AG04450 (cell line): ENCODE measurements at regions not wholly inside any gene's neighbourhood (a gene's known extent, or its start where the extent isn't known, plus 50 kb on each side); places are given as distances from the start of the nearest gene placed in this dataset.
A peak's percentile ranks its signal among the peaks of the same experiment; 100 is the strongest.

Experiments
- CTCF ChIA-PET: fragments of 300-600, 350-600 bp; formaldehyde crosslinking; extraction: SDS; loops from one replicate; lab custom pipeline; 2022; ENCODE audit warnings: antibody characterized with exemption, inconsistent platforms; lab: Charles Lee
- POLR2A ChIA-PET: fragments of 350-600 bp; formaldehyde crosslinking; extraction: SDS; loops from one replicate; lab custom pipeline; 2021; ENCODE audit warnings: antibody characterized with exemption, inconsistent platforms; lab: Yijun Ruan, JAX
- DNase-seq: peaks from one replicate; pipeline ENCODE4 v3.0.0-alpha.2; 2011; ENCODE audit warnings: low read depth, low spot score
- H3K27ac ChIP-seq: one replicate; pipeline ENCODE4 v1.5.1; 2012; ENCODE audit warnings: low read depth, low read length, control low read depth
- H3K27me3 ChIP-seq: one replicate; pipeline ENCODE4 v1.6.0; 2012; ENCODE audit warnings: low read length; ENCODE audit not compliant: control insufficient read depth, insufficient read depth
- H3K4me3 ChIP-seq: 2 replicates; pipeline ENCODE4 v1.5.1; 2011; ENCODE audit warnings: mild to moderate bottlenecking, low read depth, low read length, control low read depth
- H3K9me3 ChIP-seq: 2 replicates; pipeline ENCODE4 v1.5.1; 2012; ENCODE audit warnings: low read length; ENCODE audit not compliant: control insufficient read depth, insufficient read depth
- CTCF ChIP-seq: IDR thresholded peaks from 2 replicates; pipeline ENCODE4 v1.5.1; 2011; ENCODE audit warnings: low read depth, low read length, control low read depth, inconsistent platforms

GRCh38 chr20:46811224-46812084 is 83.2 kb upstream of the EYA2 start:
- ChIA-PET POLR2A (no interaction called here), CTCF (interaction anchor here (0.6 kb wide), 1 partner anchor 572 kb away, joined by 3 read pairs; no protein-coding TSS in a partner anchor)
- no peak for TF ChIP-seq CTCF
- no peaks in the 10 kb centered on the region; the same call in 1 of the 2 replicates for H3K9me3 ChIP-seq
- H3K4me3 ChIP-seq = peak overlapping the region; percentile 27; the same call in 1 of the 2 replicates
- H3K27me3 ChIP-seq = peaks cover 8% of the 10 kb centered on the region
- no peak overlapping the region for H3K27ac ChIP-seq
- no peak for DNase-seq

- Histone ChIP-seq H3K9me3 (no peaks in the 10 kb centered on the region; the same call in 1 of the 2 replicates), H3K27ac (no peak overlapping the region), H3K4me3 (no peak overlapping the region), H3K27me3 (peaks cover 6% of the 10 kb centered on the region)
- POLR2A ChIA-PET = interaction anchor here (0.6 kb wide), 1 partner anchor 87 kb away, joined by 4 read pairs; no protein-coding TSS in a partner anchor
- no peak for TF ChIP-seq CTCF
- CTCF ChIA-PET = no interaction called here
- DNase-seq = peak; percentile 39
These were observed 80.0 kb upstream of the EYA2 start for GRCh38 chr20:46814366-46815232.

- Histone ChIP-seq H3K27ac (no peak overlapping the region), H3K4me3 (no peak overlapping the region), H3K27me3 (peaks cover 6% of the 10 kb centered on the region), H3K9me3 (no peaks in the 10 kb centered on the region; the same call in 1 of the 2 replicates)
- CTCF ChIA-PET = no interaction called here
- TF ChIP-seq CTCF = no peak
- no peak for DNase-seq
- POLR2A ChIA-PET = no interaction called here
These were observed 78.5 kb upstream of the EYA2 start for GRCh38 chr20:46816097-46816496.

GRCh38 chr20:46816886-46817638 is 77.6 kb upstream of the EYA2 start:
- no peak for DNase-seq
- Histone ChIP-seq H3K27ac (no peak overlapping the region), H3K4me3 (no peak overlapping the region), H3K27me3 (peaks cover under 1% of the 10 kb centered on the region), H3K9me3 (no peaks in the 10 kb centered on the region; the same call in 1 of the 2 replicates)
- ChIA-PET CTCF (no interaction called here), POLR2A (no interaction called here)
- TF ChIP-seq CTCF = no peak
